ENCODE measurements at regions not wholly inside any gene's neighbourhood (a gene's known extent, or its start where the extent isn't known, plus 50 kb on each side); places are given as distances from the start of the nearest gene placed in this dataset.

- DNase-seq (ENCODE audit: low read depth in 2 of 3, low spot score in 2 of 3), result no peak
Observed at GRCh38 chr10:3980144-3980543, 195.1 kb upstream of the KLF6 start.

GRCh38 chr10:3978761-3979160 lies 193.8 kb upstream of the KLF6 start:
- DNase-seq (ENCODE audit: low read depth in 2 of 3, low spot score in 2 of 3), result no peak

- DNase-seq (ENCODE audit: low read depth in 2 of 3, low spot score in 2 of 3), result no peak
Observed at GRCh38 chr10:3978174-3978573, 193.2 kb upstream of the KLF6 start.

GRCh38 chr10:3977761-3978160 lies 192.8 kb upstream of the KLF6 start:
- DNase-seq (ENCODE audit: low read depth in 2 of 3, low spot score in 2 of 3), result no peak

- no peak for DNase-seq (ENCODE audit: low read depth in 2 of 3, low spot score in 2 of 3)
Observed at GRCh38 chr10:3976718-3977117, 191.7 kb upstream of the KLF6 start.

GRCh38 chr10:3976171-3976570 lies 191.2 kb upstream of the KLF6 start:
- DNase-seq (ENCODE audit: low read depth in 2 of 3, low spot score in 2 of 3), result no peak

GRCh38 chr10:3975016-3975415 lies 190.0 kb upstream of the KLF6 start:
- no peak for DNase-seq (ENCODE audit: low read depth in 2 of 3, low spot score in 2 of 3)

- DNase-seq (ENCODE audit: low read depth in 2 of 3, low spot score in 2 of 3), result no peak
Observed at GRCh38 chr10:3972460-3973301, 187.7 kb upstream of the KLF6 start.

GRCh38 chr10:3971713-3972112 lies 186.7 kb upstream of the KLF6 start:
- no peak for DNase-seq (ENCODE audit: low read depth in 2 of 3, low spot score in 2 of 3)

GRCh38 chr10:3969876-3970666 lies 185.1 kb upstream of the KLF6 start:
- no peak for DNase-seq (ENCODE audit: low read depth in 2 of 3, low spot score in 2 of 3)

- no peak for DNase-seq (ENCODE audit: low read depth in 2 of 3, low spot score in 2 of 3)
Observed at GRCh38 chr10:3968727-3969126, 183.7 kb upstream of the KLF6 start.

GRCh38 chr10:3964516-3964915 lies 179.5 kb upstream of the KLF6 start:
- DNase-seq (ENCODE audit: low read depth in 2 of 3, low spot score in 2 of 3), result no peak

GRCh38 chr10:3963191-3963673 lies 178.2 kb upstream of the KLF6 start:
- no peak for DNase-seq (ENCODE audit: low read depth in 2 of 3, low spot score in 2 of 3)

GRCh38 chr10:3961082-3961481 lies 176.1 kb upstream of the KLF6 start:
- no peak for DNase-seq (ENCODE audit: low read depth in 2 of 3, low spot score in 2 of 3)

- DNase-seq (ENCODE audit: low read depth in 2 of 3, low spot score in 2 of 3), result no peak
Observed at GRCh38 chr10:3960496-3960895, 175.5 kb upstream of the KLF6 start.

- DNase-seq (ENCODE audit: low read depth in 2 of 3, low spot score in 2 of 3), result no peak
Observed at GRCh38 chr10:3959370-3960325, 174.6 kb upstream of the KLF6 start.

GRCh38 chr10:3958472-3958996 lies 173.5 kb upstream of the KLF6 start:
- DNase-seq (ENCODE audit: low read depth in 2 of 3, low spot score in 2 of 3), result no peak

- DNase-seq (ENCODE audit: low read depth in 2 of 3, low spot score in 2 of 3), result no peak
Observed at GRCh38 chr10:3955955-3956617, 171.1 kb upstream of the KLF6 start.

- DNase-seq (ENCODE audit: low read depth in 2 of 3, low spot score in 2 of 3), result no peak
Observed at GRCh38 chr10:3955493-3955892, 170.5 kb upstream of the KLF6 start.

- DNase-seq (ENCODE audit: low read depth in 2 of 3, low spot score in 2 of 3), result no peak
Observed at GRCh38 chr10:3954615-3955014, 169.6 kb upstream of the KLF6 start.

All from activated CD8-positive, alpha-beta memory T cell treated with anti-CD3 and anti-CD28 coated beads for 48 hours (primary cell).